Astrocyte (in vitro differentiated cells and primary cell): ENCODE measurements at regions not wholly inside any gene's neighbourhood (a gene's known extent, or its start where the extent isn't known, plus 50 kb on each side); places are given as distances from the start of the nearest gene placed in this dataset.
A peak's percentile ranks its signal among the peaks of the same experiment; 100 is the strongest.

Experiments
- DNase-seq: peaks from one replicate; pipeline ENCODE4 v3.0.0-alpha.2; 2010; ENCODE audit warnings: low read depth
- FAIRE-seq: peaks from 2 replicates; lab custom pipeline; 2011; peaks lifted over from hg19 to GRCh38; lab: Jason Lieb, UNC
- H2AFZ ChIP-seq: 2 replicates; pipeline ENCODE4 v1.6.0; 2012; ENCODE audit warnings: low read depth, low read length, inconsistent platforms
- H3K27ac ChIP-seq: 2 replicates; pipeline ENCODE4 v1.5.1; 2011; ENCODE audit warnings: low read depth, low read length, inconsistent platforms
- H3K27me3 ChIP-seq: 2 replicates; pipeline ENCODE4 v1.6.0; 2011; ENCODE audit warnings: low read length, inconsistent platforms; ENCODE audit not compliant: insufficient read depth
- H3K36me3 ChIP-seq: 2 replicates; pipeline ENCODE4 v1.5.1; 2011; ENCODE audit warnings: low read length, inconsistent platforms; ENCODE audit not compliant: insufficient read depth
- H3K4me1 ChIP-seq: 2 replicates; pipeline ENCODE4 v1.5.1; 2011; ENCODE audit warnings: low read length, inconsistent platforms; ENCODE audit not compliant: insufficient read depth
- H3K4me2 ChIP-seq: 2 replicates; pipeline ENCODE4 v1.6.0; 2012; ENCODE audit warnings: low read length, inconsistent platforms
- H3K4me3 ChIP-seq: 2 replicates; pipeline ENCODE4 v1.5.1; 2011; ENCODE audit warnings: low read depth, mild to moderate bottlenecking, low read length, inconsistent platforms; ENCODE audit not compliant: insufficient read depth
- H3K79me2 ChIP-seq: 2 replicates; pipeline ENCODE4 v1.6.0; 2012; ENCODE audit warnings: mild to moderate bottlenecking, low read length, inconsistent platforms; ENCODE audit not compliant: insufficient read depth
- H3K9ac ChIP-seq: 2 replicates; pipeline ENCODE4 v1.6.0; 2012; ENCODE audit warnings: mild to moderate bottlenecking, low read length, inconsistent platforms
- H3K9me3 ChIP-seq: 2 replicates; pipeline ENCODE4 v1.5.1; 2012; ENCODE audit warnings: low read depth, mild to moderate bottlenecking, low read length, inconsistent platforms; ENCODE audit not compliant: insufficient read depth
- H4K20me1 ChIP-seq: 2 replicates; pipeline ENCODE4 v1.6.0; 2012; ENCODE audit warnings: low read length, inconsistent platforms; ENCODE audit not compliant: insufficient read depth
- H3K27ac Mint-ChIP-seq: one replicate; pipeline ENCODE4 v1.8.0; 2021; ENCODE audit warnings: mild to moderate bottlenecking, mixed read lengths; ENCODE audit not compliant: unreplicated experiment
- H3K27me3 Mint-ChIP-seq: one replicate; pipeline ENCODE4 v1.8.0; 2021; ENCODE audit warnings: low read depth, mixed read lengths; ENCODE audit not compliant: unreplicated experiment
- H3K36me3 Mint-ChIP-seq: one replicate; pipeline ENCODE4 v1.8.0; 2021; ENCODE audit warnings: low read depth, mixed read lengths; ENCODE audit not compliant: unreplicated experiment
- H3K4me1 Mint-ChIP-seq: one replicate; pipeline ENCODE4 v1.8.0; 2021; ENCODE audit warnings: low read depth, mixed read lengths; ENCODE audit not compliant: unreplicated experiment
- H3K4me3 Mint-ChIP-seq: one replicate; pipeline ENCODE4 v1.8.0; 2021; ENCODE audit warnings: mild to moderate bottlenecking, moderate library complexity, mixed read lengths; ENCODE audit not compliant: unreplicated experiment
- H3K9me3 Mint-ChIP-seq: one replicate; pipeline ENCODE4 v1.8.0; 2021; ENCODE audit warnings: mild to moderate bottlenecking, mixed read lengths; ENCODE audit not compliant: unreplicated experiment
- EZH2 ChIP-seq: IDR thresholded peaks from 2 replicates; pipeline ENCODE4 v1.6.1; 2012; ENCODE audit warnings: mild to moderate bottlenecking, low read length, inconsistent platforms; ENCODE audit not compliant: insufficient read depth
- TF ChIP-seq, protein P1 (sequence below): IDR thresholded peaks from 2 replicates; pipeline ENCODE4 v1.5.1; 2011; ENCODE audit warnings: low read depth, mild to moderate bottlenecking, inconsistent platforms, low read length, moderate library complexity; ENCODE audit not compliant: insufficient read depth

GRCh38 chr3:157573780-157574378, 70.7 kb upstream of the VEPH1 start:
- peaks cover 2% of the 10 kb centered on the region for H3K4me1 Mint-ChIP-seq
- no peaks in the 10 kb centered on the region for H3K79me2 ChIP-seq
- no peaks in the 10 kb centered on the region for H4K20me1 ChIP-seq
- H3K27ac Mint-ChIP-seq, result no peak overlapping the region
- no peaks in the 10 kb centered on the region for H3K36me3 ChIP-seq
- H3K9me3 Mint-ChIP-seq, result no peaks in the 10 kb centered on the region
- H3K4me3 Mint-ChIP-seq, result no peak overlapping the region
- H3K4me1 ChIP-seq, result no peaks in the 10 kb centered on the region
- H3K4me3 ChIP-seq, result no peak overlapping the region
- no peak overlapping the region for H2AFZ ChIP-seq
- H3K9ac ChIP-seq, result no peak overlapping the region
- H3K36me3 Mint-ChIP-seq, result no peaks in the 10 kb centered on the region
- TF ChIP-seq, protein P1, sequence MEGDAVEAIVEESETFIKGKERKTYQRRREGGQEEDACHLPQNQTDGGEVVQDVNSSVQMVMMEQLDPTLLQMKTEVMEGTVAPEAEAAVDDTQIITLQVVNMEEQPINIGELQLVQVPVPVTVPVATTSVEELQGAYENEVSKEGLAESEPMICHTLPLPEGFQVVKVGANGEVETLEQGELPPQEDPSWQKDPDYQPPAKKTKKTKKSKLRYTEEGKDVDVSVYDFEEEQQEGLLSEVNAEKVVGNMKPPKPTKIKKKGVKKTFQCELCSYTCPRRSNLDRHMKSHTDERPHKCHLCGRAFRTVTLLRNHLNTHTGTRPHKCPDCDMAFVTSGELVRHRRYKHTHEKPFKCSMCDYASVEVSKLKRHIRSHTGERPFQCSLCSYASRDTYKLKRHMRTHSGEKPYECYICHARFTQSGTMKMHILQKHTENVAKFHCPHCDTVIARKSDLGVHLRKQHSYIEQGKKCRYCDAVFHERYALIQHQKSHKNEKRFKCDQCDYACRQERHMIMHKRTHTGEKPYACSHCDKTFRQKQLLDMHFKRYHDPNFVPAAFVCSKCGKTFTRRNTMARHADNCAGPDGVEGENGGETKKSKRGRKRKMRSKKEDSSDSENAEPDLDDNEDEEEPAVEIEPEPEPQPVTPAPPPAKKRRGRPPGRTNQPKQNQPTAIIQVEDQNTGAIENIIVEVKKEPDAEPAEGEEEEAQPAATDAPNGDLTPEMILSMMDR, result no peak
- no peak for TF ChIP-seq EZH2
- no peak overlapping the region for H3K4me2 ChIP-seq
- DNase-seq (peak; percentile 33), FAIRE-seq (no peak)
- no peaks in the 10 kb centered on the region for H3K9me3 ChIP-seq
- no peaks in the 10 kb centered on the region for H3K27me3 ChIP-seq
- no peak overlapping the region for H3K27ac ChIP-seq
- no peaks in the 10 kb centered on the region for H3K27me3 Mint-ChIP-seq

- Mint-ChIP-seq H3K4me3 (no peak overlapping the region), H3K4me1 (peaks cover 2% of the 10 kb centered on the region)
Measured at GRCh38 chr3:157573281-157573680, 70.1 kb upstream of the VEPH1 start.

DNA sequence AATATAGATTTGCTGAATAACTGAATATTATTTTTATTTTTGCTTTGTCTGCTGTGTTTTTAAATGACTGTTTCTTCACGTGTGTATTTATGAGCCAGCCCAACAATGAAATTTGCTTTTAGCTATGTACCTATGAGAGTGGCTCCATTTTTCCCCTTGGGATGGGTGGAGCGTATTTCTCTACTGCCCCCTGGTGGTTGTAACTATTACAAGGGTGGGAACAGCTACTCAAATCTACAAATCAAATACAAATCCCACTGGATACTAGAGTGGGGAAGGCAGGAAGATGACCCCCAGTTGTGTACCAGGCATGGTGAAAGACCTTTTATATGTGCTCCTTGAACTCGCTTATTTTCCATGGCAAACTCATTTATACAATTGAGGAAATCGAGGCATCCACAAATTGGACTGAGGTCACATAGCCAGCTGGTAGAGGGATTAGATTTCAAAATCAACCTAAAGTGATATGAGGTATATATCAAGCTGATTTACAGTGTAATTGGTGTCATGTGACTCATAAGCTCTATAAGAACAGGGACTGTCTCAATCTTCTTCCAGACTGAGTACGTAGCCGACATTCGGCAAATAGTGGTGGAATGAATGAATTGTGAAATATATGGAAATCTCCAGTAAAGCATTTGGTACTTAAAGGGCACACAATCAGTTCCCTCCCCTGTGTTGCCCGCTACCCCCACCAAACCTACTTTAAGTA, 69.5 kb upstream of the VEPH1 start:
- Mint-ChIP-seq H3K36me3 (no peaks in the 10 kb centered on the region), H3K9me3 (no peaks in the 10 kb centered on the region), H3K27ac (no peak overlapping the region), H3K4me1 (peaks cover 2% of the 10 kb centered on the region), H3K27me3 (no peaks in the 10 kb centered on the region), H3K4me3 (no peak overlapping the region)
- Histone ChIP-seq H4K20me1 (no peaks in the 10 kb centered on the region), H3K27ac (no peak overlapping the region), H3K36me3 (no peaks in the 10 kb centered on the region), H3K79me2 (no peaks in the 10 kb centered on the region), H3K4me1 (no peaks in the 10 kb centered on the region), H2AFZ (no peak overlapping the region), H3K9me3 (no peaks in the 10 kb centered on the region), H3K4me2 (no peak overlapping the region), H3K4me3 (no peak overlapping the region), H3K9ac (no peak overlapping the region), H3K27me3 (no peaks in the 10 kb centered on the region)
- TF ChIP-seq, protein P1, result peak; percentile 84
- TF ChIP-seq EZH2, result no peak
- DNase-seq (peak; percentile 24), FAIRE-seq (no peak)

More at GRCh38 chr3:157573281-157573680, 70.1 kb upstream of the VEPH1 start:
- H3K4me3 ChIP-seq, result no peak overlapping the region
- no peak for TF ChIP-seq EZH2
- no peaks in the 10 kb centered on the region for H3K27me3 Mint-ChIP-seq
- H3K4me2 ChIP-seq, result no peak overlapping the region
- no peak overlapping the region for H3K27ac Mint-ChIP-seq
- FAIRE-seq (no peak), DNase-seq (peak; percentile 8)
- H2AFZ ChIP-seq, result no peak overlapping the region
- no peaks in the 10 kb centered on the region for H3K27me3 ChIP-seq
- no peaks in the 10 kb centered on the region for H3K36me3 ChIP-seq
- no peaks in the 10 kb centered on the region for H3K79me2 ChIP-seq
- no peaks in the 10 kb centered on the region for H3K9me3 ChIP-seq
- H4K20me1 ChIP-seq, result no peaks in the 10 kb centered on the region
- H3K9me3 Mint-ChIP-seq, result no peaks in the 10 kb centered on the region
- H3K4me1 ChIP-seq, result no peaks in the 10 kb centered on the region
- H3K9ac ChIP-seq, result no peak overlapping the region
- no peak overlapping the region for H3K27ac ChIP-seq
- H3K36me3 Mint-ChIP-seq, result no peaks in the 10 kb centered on the region
